ENCODE measurements at regions not wholly inside any gene's neighbourhood (a gene's known extent, or its start where the extent isn't known, plus 50 kb on each side); places are given as distances from the start of the nearest gene placed in this dataset.
"Not testable (repeated sequence)": the region's sequence is repeated elsewhere in the genome, so short reads cannot be mapped to it uniquely, and the experiment has no call there.

DNA sequence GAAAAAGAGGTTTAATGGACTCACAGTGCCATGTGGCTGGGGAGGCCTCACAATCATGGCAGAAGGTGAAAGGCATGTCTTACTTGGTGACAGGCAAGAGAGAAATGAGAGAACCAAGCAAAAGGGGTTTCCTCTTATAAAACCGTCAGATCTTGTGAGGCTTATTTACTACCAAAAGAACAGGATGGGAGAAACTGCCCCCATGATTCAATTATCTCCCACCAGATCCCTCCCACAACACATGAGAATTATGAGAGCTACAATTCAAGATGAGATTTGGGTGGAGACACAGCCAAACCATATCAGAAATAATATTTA, 340.8 kb upstream of the TBC1D5 start:
- TF ChIP-seq, protein P1, sequence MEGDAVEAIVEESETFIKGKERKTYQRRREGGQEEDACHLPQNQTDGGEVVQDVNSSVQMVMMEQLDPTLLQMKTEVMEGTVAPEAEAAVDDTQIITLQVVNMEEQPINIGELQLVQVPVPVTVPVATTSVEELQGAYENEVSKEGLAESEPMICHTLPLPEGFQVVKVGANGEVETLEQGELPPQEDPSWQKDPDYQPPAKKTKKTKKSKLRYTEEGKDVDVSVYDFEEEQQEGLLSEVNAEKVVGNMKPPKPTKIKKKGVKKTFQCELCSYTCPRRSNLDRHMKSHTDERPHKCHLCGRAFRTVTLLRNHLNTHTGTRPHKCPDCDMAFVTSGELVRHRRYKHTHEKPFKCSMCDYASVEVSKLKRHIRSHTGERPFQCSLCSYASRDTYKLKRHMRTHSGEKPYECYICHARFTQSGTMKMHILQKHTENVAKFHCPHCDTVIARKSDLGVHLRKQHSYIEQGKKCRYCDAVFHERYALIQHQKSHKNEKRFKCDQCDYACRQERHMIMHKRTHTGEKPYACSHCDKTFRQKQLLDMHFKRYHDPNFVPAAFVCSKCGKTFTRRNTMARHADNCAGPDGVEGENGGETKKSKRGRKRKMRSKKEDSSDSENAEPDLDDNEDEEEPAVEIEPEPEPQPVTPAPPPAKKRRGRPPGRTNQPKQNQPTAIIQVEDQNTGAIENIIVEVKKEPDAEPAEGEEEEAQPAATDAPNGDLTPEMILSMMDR (IDR thresholded peaks at IDR 0.05): not testable (repeated sequence)
- not testable (repeated sequence) for TF ChIP-seq EZH2 (IDR thresholded peaks at IDR 0.05; ENCODE audit: borderline replicate concordance, insufficient read depth, low read depth, low read length, poor library complexity, severe bottlenecking)

Measured in B cell (primary cell).